Epidermal melanocyte (primary cell): ENCODE measurements at regions not wholly inside any gene's neighbourhood (a gene's known extent, or its start where the extent isn't known, plus 50 kb on each side); places are given as distances from the start of the nearest gene placed in this dataset.

ENCODE experiments used
- DNase-seq: peaks from one replicate; pipeline ENCODE4 v3.0.0; 2011; ENCODE audit warnings: low spot score; ENCODE audit not compliant: insufficient read length

GRCh38 chrY:17235769-17236168 is 644.3 kb downstream of the CDY2B start:
- no peak for DNase-seq

DNA sequence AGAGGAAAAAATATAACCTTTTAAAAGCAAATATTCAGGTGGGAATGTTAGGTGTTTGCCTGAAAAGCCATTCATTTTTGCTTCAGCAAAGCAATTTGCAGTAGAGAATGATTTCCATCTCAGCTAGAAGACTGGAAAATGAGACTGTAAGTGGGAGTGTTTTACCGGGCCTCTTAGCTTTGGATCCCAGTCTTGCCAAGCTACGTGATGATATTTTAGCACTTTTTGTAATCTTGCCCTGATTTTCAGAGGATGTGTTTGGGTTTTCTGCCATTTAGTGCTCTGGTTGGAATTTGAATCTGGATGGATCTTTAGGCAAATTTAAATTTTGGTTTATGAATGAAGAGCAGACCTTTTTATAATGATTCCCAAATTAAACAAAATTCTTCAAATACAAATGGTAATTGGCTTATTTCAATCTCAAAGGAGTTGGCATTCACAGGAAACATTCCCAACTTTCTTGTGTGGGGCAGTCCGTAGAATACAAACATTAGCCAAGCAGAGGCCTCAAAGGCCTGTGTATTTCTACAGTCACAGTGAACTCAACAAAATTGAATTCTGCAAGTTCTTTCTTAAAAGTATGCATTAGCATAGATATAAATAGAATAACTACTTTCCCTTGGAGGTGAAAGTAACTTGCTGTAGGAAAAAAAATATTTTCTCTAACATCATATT is 646.4 kb downstream of the CDY2B start:
- no peak for DNase-seq

- DNase-seq: no peak
These were observed 648.0 kb downstream of the CDY2B start for GRCh38 chrY:17231994-17232393.

GRCh38 chrY:17223502-17223901 is 656.5 kb downstream of the CDY2B start:
- DNase-seq: no peak

DNA sequence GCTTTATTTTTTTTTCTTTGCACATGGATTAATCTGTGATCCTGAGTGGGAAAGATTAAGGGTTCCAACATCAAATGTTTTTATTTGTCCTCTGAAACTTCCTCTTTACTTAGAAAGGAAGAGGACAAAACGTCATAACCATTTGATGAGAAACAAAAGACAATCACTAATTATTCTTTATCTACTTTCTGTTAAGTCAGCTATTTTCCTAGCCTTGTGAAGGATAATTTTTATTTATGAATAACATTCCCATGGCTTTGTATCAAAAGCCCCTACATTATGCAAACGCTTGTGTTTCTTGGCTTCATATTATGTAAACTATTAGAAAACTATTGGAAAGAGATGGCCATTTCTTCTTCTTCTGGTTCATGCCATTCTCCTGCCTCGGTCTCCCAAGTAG is 677.6 kb downstream of the CDY2B start:
- DNase-seq: no peak

- no peak for DNase-seq
These were observed 695.7 kb downstream of the CDY2B start for GRCh38 chrY:17184299-17184698.

- DNase-seq: no peak
These were observed 713.1 kb downstream of the CDY2B start for GRCh38 chrY:17166881-17167280.

GRCh38 chrY:17122166-17122565 is 757.9 kb downstream of the CDY2B start:
- DNase-seq: no peak

GRCh38 chrY:17085303-17085702 is 794.7 kb downstream of the CDY2B start:
- no peak for DNase-seq

- no peak for DNase-seq
These were observed 800.1 kb downstream of the CDY2B start for GRCh38 chrY:17079887-17080286.

DNA sequence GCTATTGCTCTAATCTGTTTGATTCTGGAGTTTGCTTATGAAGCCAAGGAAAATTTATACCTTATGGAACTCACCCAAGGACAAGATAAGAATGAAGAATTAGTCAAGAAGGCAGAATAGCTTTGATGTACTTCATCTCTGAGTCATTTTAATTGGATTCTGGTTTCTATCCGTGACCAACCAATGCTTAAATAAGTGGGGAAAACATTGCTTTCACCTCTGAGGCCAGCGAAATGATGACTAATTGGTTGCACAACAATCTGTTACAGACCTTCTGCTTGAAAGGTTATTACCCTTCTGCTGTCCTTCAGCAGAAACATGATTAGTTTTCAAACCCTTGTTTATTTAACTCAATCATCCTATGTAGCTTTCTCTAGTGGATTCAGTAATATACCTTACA is 812.7 kb downstream of the CDY2B start:
- no peak for DNase-seq

- no peak for DNase-seq
These were observed 827.0 kb downstream of the CDY2B start for GRCh38 chrY:17053041-17053440.

GRCh38 chrY:17050374-17050773 is 829.6 kb downstream of the CDY2B start:
- no peak for DNase-seq

- DNase-seq: no peak
These were observed 834.9 kb downstream of the CDY2B start for GRCh38 chrY:17045124-17045523.

- no peak for DNase-seq
These were observed 835.3 kb downstream of the CDY2B start for GRCh38 chrY:17044723-17045122.

DNA sequence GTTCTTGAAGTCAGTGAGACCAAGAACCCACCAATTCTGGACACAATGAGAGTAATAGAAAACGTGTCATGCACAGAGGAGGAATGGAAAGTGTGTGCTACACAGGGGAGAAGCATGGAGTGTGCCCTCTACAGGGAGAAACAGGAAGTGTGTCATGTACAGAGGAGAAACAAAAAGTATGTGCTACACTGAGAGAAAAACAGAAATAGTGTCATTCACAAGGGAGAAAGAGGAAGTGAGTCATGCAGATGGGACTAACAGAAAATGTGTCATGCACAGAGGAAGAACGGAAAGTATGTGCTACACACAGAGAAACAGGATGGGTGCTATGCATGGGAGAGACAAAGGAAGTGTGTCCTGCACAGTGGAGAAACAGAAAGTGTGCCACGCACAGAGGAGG is 835.7 kb downstream of the CDY2B start:
- no peak for DNase-seq

- DNase-seq: no peak
These were observed 841.6 kb downstream of the CDY2B start for GRCh38 chrY:17038439-17038838.

DNA sequence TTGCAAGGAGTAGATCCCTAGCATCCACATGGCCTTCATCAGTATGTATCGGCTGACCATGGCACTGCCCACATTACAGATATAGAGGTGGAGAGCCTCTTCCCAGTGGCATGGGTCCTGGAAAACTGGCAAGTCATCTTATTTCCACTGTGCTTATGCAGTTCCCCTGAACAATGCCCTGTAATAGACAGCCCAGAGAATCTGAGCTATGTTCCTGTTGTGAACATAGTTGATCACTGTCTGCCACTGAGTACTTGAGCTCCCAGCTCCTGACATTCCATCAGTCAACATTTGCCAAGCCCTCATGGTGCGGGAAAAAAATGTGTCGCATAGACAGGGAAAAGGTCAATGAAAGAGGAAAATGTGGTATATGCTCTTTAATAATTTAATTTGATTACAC is 861.9 kb downstream of the CDY2B start:
- no peak for DNase-seq

- no peak for DNase-seq
These were observed 886.5 kb downstream of the CDY2B start for GRCh38 chrY:16993551-16993950.

DNA sequence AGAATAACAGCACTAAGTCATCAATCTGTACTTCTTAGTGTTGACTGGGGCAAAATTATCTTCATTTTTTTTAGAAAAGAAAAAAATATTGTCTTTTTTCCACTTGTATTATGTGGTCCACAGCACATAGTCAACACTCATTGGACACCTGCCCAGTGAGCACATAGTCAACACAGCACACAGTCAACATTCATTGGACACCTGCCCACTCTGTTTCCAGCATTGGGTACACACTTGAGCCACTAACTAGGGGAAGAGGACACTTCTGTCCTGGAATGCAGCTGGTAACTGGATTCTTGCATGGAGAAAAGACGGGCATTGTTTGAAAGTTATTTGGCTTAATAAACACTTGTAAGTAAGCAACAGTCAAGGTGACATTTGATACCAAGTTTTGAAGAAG is 898.2 kb downstream of the CDY2B start:
- DNase-seq: no peak

- no peak for DNase-seq
These were observed 920.9 kb downstream of the CDY2B start for GRCh38 chrY:16959071-16959470.

DNA sequence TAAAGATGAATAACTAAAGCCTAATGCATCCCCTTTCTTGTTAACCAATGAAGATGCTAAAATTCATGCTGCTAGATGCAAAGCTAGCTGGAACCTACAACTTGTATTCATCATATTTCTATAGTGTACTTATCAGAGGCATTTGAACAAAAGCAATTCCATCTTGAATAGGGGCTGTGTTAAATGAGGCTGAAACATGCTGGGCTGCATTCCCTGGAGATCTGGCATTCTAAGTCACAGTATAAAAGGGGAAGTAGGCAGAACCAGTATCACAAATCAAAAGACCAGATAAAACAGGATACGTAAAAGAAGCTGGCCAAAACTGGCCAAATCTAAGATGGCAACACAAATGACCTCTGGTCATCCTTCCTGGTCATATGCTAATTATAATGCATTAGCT is 932.8 kb downstream of the CDY2B start:
- no peak for DNase-seq
